Left cardiac atrium (tissue), 4 donors: ENCODE measurements at regions not wholly inside any gene's neighbourhood (a gene's known extent, or its start where the extent isn't known, plus 50 kb on each side); places are given as distances from the start of the nearest gene placed in this dataset.

Experiments
- ATAC-seq, 2 donors: fragments of 200-7000 bp; cut with Tn5 transposase; one replicate each; pipeline ENCODE4 v1.9.1; 2020; ENCODE audit warnings: mild to moderate bottlenecking in 2 of 2, moderate library complexity in 2 of 2
- DNase-seq: peaks from one replicate; pipeline ENCODE4 v3.0.0-alpha.2; 2020
- intact Hi-C, 2 donors: fragments of 100-400 bp; cut with DNase I; formaldehyde crosslinking; loops; one replicate each; pipeline versions ENCODE4 v1.14.1 to v1.15.1; 2022 to 2023
- donor health status: DM: no; HTN: yes; CAD: no.
- donor health status: DM: no; HTN: yes; CAD: no; lungs with severe emphysema.
- donor health status: DM: yes; HTN: yes; CAD: no.
- donor health status: Dilated cardiomyopathy.

GRCh38 chr18:71018816-71019215 is 730.0 kb downstream of the SOCS6 start:
- intact Hi-C loops = no loop called here
- DNase-seq (no peak), ATAC-seq (no peak)

GRCh38 chr18:71012789-71013188 is 723.9 kb downstream of the SOCS6 start:
- ATAC-seq = no peak
- intact Hi-C loops = no loop called here
- no peak for DNase-seq

DNA sequence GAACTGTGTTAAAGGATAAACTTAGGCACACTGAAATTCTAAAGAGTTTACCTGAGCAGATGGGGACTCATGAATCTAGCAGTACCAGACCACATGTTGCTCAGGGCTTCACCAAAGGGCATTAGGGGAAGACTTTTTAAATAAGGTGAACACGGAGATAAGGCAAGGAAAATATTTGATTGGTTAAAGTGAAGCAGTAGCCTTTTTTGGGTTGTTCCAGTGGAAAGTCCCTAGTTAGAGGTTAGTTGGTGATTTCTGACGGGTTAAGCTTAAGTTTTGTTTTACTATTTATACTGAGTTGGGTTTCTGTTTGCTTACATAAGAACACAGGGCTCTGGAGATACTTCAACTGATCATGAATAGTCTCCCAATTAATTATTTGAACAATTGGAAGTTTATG is 722.5 kb downstream of the SOCS6 start:
- intact Hi-C loops = no loop called here
- DNase-seq (no peak), ATAC-seq (no peak)

- no peak for ATAC-seq
- intact Hi-C loops = no loop called here
- DNase-seq = no peak
Observed at GRCh38 chr18:71008257-71008656, 719.4 kb downstream of the SOCS6 start.

GRCh38 chr18:71001597-71001996 is 712.8 kb downstream of the SOCS6 start:
- intact Hi-C loops = no loop called here
- DNase-seq = no peak
- no peak for ATAC-seq

DNA sequence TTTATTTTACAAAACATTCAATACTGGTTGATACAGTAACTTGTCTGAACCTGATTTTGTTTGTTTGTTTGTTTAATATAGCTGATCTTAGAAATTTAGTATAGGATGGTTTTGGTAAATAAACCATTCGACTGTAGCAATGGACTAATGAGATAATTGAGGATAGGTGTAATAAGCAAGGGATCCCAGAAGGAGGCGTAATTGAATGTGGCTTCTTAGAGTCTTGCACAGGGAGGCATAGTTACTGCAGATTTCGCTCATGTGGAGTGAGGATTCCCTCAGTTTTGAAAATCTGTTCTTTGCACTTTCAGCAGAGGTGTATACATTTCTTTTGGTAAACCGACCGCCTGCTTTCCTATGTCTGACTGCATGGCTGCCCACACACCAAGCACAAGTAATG is 709.6 kb downstream of the SOCS6 start:
- intact Hi-C loops = no loop called here
- ATAC-seq (no peak), DNase-seq (no peak)

DNA sequence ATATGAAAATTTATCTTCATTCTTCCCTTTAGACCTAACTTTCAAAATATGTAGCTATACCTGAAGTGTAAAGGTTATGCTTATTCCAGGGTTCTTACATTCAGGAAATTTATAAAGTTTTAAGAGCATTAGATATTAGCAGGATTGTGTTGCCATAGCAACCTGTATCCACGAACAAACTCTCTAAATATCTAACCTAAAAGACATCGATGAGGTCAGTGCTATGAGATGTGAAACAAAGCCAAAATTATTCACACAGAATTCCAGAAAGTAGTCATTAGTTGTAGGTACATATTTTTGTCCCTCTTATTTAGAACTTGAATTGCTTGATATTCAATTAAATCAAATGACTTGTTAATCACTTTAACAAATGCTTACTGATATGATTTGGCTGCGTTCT is 705.3 kb downstream of the SOCS6 start:
- intact Hi-C loops = no loop called here
- ATAC-seq (no peak), DNase-seq (no peak)

DNA sequence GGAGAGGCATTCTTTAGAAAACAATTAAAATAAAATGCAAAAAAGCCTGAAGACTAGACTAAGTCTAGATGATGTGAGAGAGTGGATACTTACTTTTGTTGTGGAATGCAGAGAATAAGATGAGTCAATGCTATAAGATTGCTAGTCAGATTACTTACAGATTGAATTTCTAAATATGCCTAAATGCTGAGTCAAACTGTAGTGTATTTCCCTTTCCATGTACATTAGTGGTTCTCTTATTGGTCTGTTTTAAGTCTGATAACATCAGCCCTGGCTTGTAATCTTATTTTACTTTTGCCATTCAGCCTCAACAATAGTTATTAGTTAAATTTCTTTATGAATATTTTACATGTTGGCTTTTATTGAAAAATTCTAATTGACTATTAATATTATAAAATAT is 702.7 kb downstream of the SOCS6 start:
- intact Hi-C loops = no loop called here
- DNase-seq (no peak), ATAC-seq (no peak)

DNA sequence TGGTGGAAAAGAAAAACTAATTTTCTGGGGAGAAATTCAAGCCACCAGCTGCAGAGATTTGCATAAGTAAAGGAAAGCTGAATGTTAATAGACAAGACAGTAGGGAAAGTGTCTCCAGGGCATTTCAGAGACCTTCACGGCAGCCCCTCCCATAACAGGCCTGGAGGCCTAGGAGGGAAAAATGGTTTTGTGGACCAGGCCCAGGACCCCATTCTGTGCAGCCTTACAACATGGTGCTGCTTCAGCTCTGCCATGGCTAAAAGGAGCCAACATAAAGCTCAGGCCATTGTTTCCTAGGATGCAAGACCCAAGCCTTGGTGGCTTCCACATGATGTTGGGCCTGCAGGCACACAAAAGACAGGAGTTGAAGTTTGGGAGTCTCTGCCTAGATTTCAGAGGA is 697.1 kb downstream of the SOCS6 start:
- DNase-seq (no peak), ATAC-seq (no peak)
- intact Hi-C loops = no loop called here

- ATAC-seq (no peak), DNase-seq (no peak)
- intact Hi-C loops = no loop called here
Observed at GRCh38 chr18:70982292-70982691, 693.4 kb downstream of the SOCS6 start.

DNA sequence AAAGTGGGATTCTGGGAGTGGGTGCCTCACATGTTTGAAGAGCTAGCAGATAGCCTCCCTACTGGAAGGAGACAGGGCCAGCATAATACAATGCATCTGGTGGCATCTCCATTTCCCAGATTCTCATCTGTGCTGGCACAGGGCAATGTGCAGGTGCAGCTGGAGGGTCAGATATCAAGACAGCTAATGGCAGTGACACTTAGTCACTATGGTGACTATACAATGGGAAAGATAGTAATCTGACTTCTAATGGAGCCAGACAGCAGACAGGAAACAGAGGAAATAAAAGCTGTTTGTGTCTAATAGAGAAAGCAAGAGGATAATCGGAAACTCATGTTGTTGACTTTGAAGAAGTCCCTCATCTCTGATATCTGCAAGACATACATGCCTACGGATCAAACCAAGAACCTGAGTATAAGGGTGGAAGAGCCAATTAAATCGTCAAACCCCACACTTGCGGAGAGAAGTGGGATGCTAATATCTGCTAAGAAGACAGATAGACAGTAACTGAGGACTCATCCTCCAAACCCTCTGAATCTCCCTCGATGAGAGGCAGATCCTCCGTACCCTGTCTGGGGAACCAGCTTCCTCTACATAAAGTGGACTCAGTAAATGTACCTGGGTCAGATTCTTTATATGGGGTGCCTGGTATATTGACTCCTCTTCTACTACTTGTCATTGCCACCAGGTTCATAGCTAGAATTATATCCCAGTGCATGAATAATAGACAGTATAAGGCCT is 692.7 kb downstream of the SOCS6 start:
- intact Hi-C loops = no loop called here
- ATAC-seq = no peak
- DNase-seq = no peak

DNA sequence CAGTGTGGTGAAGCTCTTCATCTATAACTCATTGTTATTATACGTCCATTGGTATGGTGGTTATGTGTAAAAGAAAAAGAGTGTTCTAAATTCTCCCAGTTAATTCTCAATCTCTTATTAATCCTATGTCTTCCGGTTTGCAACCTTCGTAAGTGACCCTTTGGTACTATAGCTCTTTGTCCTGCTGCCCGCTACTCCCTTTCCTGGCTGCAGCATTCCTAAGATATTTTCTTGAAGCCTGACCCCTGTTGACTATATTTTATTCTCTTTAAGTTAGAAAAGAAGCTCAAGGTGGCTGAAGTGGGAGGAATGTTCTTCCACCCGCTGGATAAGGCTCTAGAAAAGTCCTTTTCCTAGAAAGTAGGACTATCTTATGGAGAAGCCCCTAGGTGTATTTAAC is 684.8 kb downstream of the SOCS6 start:
- no peak for ATAC-seq
- no peak for DNase-seq
- intact Hi-C loops = no loop called here

DNA sequence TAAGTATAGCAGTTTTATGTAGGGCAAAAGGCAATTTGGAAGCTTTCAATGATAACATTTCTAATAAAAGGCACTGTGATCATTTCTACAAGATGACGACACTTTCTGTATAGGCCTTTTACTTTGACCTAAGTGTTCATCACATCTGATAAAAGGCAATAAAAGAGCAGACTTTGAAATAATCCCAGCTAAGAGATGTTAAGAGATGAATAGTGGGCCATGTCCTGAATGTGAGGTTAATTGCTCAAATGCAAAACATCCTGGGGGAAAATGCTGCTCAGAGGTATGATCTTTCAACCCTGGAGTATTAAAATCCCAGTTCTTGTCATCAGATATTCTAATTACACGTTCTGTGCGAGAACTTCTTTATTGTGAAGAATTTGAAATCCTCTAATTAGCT is 677.6 kb downstream of the SOCS6 start:
- intact Hi-C loops = no loop called here
- ATAC-seq (no peak), DNase-seq (no peak)

- no peak for ATAC-seq
- intact Hi-C loops = no loop called here
- DNase-seq = no peak
Observed at GRCh38 chr18:70961939-70962338, 673.1 kb downstream of the SOCS6 start.

GRCh38 chr18:70956554-70956953 is 667.7 kb downstream of the SOCS6 start:
- DNase-seq = no peak
- ATAC-seq = no peak
- intact Hi-C loops = no loop called here

DNA sequence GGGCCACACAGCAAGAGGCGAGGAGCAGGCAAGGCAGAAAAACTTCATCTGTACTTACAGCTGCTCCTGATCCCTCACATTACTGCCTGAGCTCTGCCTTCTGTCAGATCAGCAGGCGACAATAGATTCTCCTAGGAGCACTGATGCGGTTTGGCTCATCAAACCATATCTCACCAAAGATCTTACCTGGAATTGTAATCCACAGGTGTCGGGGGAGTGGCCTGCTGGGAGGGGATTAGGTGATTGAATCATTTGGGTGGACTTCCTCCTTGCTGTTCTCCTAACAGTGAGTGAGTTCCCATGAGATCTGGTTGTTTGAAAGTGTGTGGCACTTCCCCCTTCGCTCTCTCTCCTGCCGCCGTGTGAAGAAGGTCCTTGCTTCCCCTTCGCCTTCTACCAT is 647.3 kb downstream of the SOCS6 start:
- DNase-seq (no peak), ATAC-seq (no peak)
- intact Hi-C loops = no loop called here

GRCh38 chr18:70931942-70932814 is 643.3 kb downstream of the SOCS6 start:
- intact Hi-C loops = no loop called here
- DNase-seq (no peak), ATAC-seq (no peak)

GRCh38 chr18:70920840-70921374 is 632.1 kb downstream of the SOCS6 start:
- intact Hi-C loops = no loop called here
- ATAC-seq = no peak
- DNase-seq = no peak

- no peak for DNase-seq
- ATAC-seq = no peak
- intact Hi-C loops = no loop called here
Observed at GRCh38 chr18:70907673-70908072, 618.8 kb downstream of the SOCS6 start.

DNA sequence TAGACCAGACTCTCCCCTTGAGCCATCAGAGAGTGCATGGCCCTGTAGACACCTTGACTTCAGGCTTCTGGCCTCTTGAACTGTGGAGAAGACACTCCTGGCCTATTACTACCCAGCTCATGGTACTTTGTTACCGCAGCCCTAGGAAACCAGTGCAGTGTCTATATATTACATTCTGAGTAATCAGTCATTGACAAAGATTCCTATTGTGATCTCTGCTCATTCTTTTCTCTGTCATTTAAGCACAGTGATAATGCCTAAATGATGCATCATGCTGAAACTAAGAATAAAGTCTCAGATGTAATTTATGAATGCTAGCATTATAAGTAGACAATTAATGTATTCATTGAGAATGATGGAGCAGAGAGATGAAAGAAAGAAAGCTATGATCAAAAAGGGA is 603.5 kb downstream of the SOCS6 start:
- DNase-seq (no peak), ATAC-seq (no peak)
- intact Hi-C loops = no loop called here

- DNase-seq (no peak), ATAC-seq (no peak)
- intact Hi-C loops = no loop called here
Observed at GRCh38 chr18:70870292-70870691, 581.4 kb downstream of the SOCS6 start.
